ENCODE measurements at regions not wholly inside any gene's neighbourhood (a gene's known extent, or its start where the extent isn't known, plus 50 kb on each side); places are given as distances from the start of the nearest gene placed in this dataset.

GRCh38 chrX:14290335-14290734 lies 239.0 kb upstream of the GLRA2 start:
- TF ChIP-seq, protein P1, sequence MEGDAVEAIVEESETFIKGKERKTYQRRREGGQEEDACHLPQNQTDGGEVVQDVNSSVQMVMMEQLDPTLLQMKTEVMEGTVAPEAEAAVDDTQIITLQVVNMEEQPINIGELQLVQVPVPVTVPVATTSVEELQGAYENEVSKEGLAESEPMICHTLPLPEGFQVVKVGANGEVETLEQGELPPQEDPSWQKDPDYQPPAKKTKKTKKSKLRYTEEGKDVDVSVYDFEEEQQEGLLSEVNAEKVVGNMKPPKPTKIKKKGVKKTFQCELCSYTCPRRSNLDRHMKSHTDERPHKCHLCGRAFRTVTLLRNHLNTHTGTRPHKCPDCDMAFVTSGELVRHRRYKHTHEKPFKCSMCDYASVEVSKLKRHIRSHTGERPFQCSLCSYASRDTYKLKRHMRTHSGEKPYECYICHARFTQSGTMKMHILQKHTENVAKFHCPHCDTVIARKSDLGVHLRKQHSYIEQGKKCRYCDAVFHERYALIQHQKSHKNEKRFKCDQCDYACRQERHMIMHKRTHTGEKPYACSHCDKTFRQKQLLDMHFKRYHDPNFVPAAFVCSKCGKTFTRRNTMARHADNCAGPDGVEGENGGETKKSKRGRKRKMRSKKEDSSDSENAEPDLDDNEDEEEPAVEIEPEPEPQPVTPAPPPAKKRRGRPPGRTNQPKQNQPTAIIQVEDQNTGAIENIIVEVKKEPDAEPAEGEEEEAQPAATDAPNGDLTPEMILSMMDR (IDR thresholded peaks at IDR 0.05), result no peak
- TF ChIP-seq POLR2A (IDR thresholded peaks at IDR 0.05), result no peak
